ENCODE measurements at regions not wholly inside any gene's neighbourhood (a gene's known extent, or its start where the extent isn't known, plus 50 kb on each side); places are given as distances from the start of the nearest gene placed in this dataset.

DNA sequence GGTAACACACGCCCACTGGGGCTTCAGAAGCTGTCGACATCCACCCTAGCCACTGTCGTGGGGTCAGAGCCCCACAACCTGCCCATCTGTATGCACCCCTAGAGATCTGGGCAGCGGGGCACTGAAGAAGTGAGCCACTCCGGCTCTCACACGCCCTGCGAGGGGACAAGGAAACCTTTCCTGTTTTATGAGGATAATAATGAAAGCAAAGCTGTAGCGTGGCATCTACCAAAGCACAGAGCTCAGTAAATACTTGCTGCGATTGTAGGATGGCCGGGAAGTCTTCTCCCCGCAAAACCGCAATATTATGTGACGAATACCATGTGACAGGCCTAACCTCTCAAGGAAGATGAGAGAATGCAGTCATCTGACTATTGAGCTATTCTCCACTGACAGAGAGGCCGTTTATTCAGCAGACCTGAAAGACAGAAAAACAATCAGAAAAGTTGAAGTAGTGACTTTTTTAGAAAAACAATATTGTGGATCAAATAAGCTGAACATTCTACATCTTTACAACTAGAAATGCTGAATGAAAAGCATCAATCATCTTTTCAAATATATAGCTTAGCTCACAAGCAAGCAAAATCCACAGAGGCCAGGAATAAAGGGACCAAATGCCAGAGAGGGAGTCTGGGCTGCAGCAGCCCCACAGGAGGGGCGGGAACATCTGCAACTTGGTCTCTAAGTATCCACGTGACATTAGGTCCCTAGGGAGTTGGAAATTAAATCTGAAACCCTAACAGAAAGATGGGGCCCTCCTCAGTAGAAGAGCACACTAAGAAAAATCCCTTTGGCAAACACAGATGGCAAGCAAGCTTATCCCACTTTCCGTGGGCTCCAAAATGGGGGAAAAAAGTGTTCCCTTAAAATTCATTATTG, 207.8 kb downstream of the TTLL2 start:
- no peak for TF ChIP-seq ZFP30 (CRISPR knock-in tag; IDR thresholded peaks at IDR 0.05)
- TF ChIP-seq ARNTL (CRISPR knock-in tag; IDR thresholded peaks at IDR 0.05; ENCODE audit: borderline replicate concordance, low read depth): no peak
- no peak for TF ChIP-seq SNAI2 (CRISPR knock-in tag; IDR thresholded peaks at IDR 0.05)
- no peak for TF ChIP-seq RARB (CRISPR knock-in tag; IDR thresholded peaks at IDR 0.05)
- TF ChIP-seq ESRRG (CRISPR knock-in tag; IDR thresholded peaks at IDR 0.05): no peak
- no peak for TF ChIP-seq ZNF70 (CRISPR knock-in tag; IDR thresholded peaks at IDR 0.05)
- TF ChIP-seq GLIS3 (CRISPR knock-in tag; IDR thresholded peaks at IDR 0.05): no peak
- TF ChIP-seq ISL1 (CRISPR knock-in tag; IDR thresholded peaks at IDR 0.05): no peak
- TF ChIP-seq, protein P1, sequence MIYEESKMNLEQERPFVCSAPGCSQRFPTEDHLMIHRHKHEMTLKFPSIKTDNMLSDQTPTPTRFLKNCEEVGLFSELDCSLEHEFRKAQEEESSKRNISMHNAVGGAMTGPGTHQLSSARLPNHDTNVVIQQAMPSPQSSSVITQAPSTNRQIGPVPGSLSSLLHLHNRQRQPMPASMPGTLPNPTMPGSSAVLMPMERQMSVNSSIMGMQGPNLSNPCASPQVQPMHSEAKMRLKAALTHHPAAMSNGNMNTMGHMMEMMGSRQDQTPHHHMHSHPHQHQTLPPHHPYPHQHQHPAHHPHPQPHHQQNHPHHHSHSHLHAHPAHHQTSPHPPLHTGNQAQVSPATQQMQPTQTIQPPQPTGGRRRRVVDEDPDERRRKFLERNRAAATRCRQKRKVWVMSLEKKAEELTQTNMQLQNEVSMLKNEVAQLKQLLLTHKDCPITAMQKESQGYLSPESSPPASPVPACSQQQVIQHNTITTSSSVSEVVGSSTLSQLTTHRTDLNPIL (CRISPR knock-in tag; IDR thresholded peaks at IDR 0.05; ENCODE audit: low read depth): no peak
- TF ChIP-seq TOX (CRISPR knock-in tag; IDR thresholded peaks at IDR 0.05; ENCODE audit: borderline replicate concordance): no peak
- TF ChIP-seq, protein P2, sequence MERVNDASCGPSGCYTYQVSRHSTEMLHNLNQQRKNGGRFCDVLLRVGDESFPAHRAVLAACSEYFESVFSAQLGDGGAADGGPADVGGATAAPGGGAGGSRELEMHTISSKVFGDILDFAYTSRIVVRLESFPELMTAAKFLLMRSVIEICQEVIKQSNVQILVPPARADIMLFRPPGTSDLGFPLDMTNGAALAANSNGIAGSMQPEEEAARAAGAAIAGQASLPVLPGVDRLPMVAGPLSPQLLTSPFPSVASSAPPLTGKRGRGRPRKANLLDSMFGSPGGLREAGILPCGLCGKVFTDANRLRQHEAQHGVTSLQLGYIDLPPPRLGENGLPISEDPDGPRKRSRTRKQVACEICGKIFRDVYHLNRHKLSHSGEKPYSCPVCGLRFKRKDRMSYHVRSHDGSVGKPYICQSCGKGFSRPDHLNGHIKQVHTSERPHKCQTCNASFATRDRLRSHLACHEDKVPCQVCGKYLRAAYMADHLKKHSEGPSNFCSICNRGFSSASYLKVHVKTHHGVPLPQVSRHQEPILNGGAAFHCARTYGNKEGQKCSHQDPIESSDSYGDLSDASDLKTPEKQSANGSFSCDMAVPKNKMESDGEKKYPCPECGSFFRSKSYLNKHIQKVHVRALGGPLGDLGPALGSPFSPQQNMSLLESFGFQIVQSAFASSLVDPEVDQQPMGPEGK (CRISPR knock-in tag; IDR thresholded peaks at IDR 0.05; ENCODE audit: borderline replicate concordance): no peak
- TF ChIP-seq, protein P3, sequence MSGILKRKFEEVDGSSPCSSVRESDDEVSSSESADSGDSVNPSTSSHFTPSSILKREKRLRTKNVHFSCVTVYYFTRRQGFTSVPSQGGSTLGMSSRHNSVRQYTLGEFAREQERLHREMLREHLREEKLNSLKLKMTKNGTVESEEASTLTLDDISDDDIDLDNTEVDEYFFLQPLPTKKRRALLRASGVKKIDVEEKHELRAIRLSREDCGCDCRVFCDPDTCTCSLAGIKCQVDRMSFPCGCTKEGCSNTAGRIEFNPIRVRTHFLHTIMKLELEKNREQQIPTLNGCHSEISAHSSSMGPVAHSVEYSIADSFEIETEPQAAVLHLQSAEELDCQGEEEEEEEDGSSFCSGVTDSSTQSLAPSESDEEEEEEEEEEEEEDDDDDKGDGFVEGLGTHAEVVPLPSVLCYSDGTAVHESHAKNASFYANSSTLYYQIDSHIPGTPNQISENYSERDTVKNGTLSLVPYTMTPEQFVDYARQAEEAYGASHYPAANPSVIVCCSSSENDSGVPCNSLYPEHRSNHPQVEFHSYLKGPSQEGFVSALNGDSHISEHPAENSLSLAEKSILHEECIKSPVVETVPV (CRISPR knock-in tag; IDR thresholded peaks at IDR 0.05): no peak
- no peak for TF ChIP-seq TCF4 (CRISPR knock-in tag; IDR thresholded peaks at IDR 0.05; ENCODE audit: borderline replicate concordance)
- TF ChIP-seq BACH2 (CRISPR knock-in tag; IDR thresholded peaks at IDR 0.05; ENCODE audit: borderline replicate concordance): no peak
- TF ChIP-seq OSR1 (CRISPR knock-in tag; IDR thresholded peaks at IDR 0.05): no peak
- ATAC-seq: no peak

DNA sequence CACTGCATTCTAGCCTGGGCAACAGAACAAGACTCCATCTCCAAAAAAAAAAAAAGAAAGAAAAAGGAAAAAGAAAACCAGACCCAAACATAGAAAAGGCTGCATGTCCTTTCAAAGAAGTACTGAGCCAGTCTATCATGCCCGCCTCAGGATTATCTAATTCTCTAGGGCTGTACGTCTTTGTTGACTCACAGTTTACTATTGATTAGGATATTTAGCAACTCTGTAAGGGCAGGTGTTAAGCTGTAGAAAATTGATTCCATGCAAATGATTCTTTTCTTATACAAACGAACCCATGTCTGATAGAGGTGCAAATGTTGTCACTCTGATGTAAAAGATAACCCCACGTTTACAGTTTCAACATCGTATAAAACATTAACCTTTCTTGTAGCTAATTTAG, 209.0 kb downstream of the TTLL2 start:
- ATAC-seq: no peak
- TF ChIP-seq TCF4 (CRISPR knock-in tag; IDR thresholded peaks at IDR 0.05; ENCODE audit: borderline replicate concordance) (no peak), SNAI2 (CRISPR knock-in tag; IDR thresholded peaks at IDR 0.05) (no peak), TOX (CRISPR knock-in tag; IDR thresholded peaks at IDR 0.05; ENCODE audit: borderline replicate concordance) (no peak), ISL1 (CRISPR knock-in tag; IDR thresholded peaks at IDR 0.05) (no peak), ZFP30 (CRISPR knock-in tag; IDR thresholded peaks at IDR 0.05) (no peak), OSR1 (CRISPR knock-in tag; IDR thresholded peaks at IDR 0.05) (no peak), RARB (CRISPR knock-in tag; IDR thresholded peaks at IDR 0.05) (no peak)
- TF ChIP-seq, protein P3 (CRISPR knock-in tag; IDR thresholded peaks at IDR 0.05): no peak

DNA sequence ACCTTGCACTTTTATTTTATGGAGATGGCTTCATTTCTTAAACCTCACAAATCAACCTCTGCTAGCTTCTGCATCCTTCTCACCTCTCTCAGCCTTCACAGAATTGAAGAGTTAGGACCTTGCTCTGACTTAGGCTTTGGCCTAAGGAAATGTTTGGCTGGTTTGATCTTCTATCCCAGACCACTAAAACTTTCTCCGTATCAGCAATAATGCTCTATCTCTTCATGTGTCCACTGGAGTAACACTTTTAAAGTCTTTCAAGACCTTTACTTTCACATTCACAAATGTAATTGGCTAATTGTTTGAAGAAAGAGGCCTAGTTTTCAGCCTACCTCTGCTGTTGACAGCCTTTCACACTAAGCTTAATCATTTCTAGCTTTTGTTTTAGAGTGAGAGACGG, 212.9 kb downstream of the TTLL2 start:
- no peak for ATAC-seq
- no peak for TF ChIP-seq ZFP3 (CRISPR knock-in tag; IDR thresholded peaks at IDR 0.05)
- TF ChIP-seq, protein P3 (CRISPR knock-in tag; IDR thresholded peaks at IDR 0.05): no peak
- TF ChIP-seq, protein P2 (CRISPR knock-in tag; IDR thresholded peaks at IDR 0.05; ENCODE audit: borderline replicate concordance): no peak
- TF ChIP-seq OSR1 (CRISPR knock-in tag; IDR thresholded peaks at IDR 0.05): no peak
- TF ChIP-seq ZFP30 (CRISPR knock-in tag; IDR thresholded peaks at IDR 0.05): no peak
- no peak for TF ChIP-seq ISL1 (CRISPR knock-in tag; IDR thresholded peaks at IDR 0.05)
- TF ChIP-seq, protein P4, sequence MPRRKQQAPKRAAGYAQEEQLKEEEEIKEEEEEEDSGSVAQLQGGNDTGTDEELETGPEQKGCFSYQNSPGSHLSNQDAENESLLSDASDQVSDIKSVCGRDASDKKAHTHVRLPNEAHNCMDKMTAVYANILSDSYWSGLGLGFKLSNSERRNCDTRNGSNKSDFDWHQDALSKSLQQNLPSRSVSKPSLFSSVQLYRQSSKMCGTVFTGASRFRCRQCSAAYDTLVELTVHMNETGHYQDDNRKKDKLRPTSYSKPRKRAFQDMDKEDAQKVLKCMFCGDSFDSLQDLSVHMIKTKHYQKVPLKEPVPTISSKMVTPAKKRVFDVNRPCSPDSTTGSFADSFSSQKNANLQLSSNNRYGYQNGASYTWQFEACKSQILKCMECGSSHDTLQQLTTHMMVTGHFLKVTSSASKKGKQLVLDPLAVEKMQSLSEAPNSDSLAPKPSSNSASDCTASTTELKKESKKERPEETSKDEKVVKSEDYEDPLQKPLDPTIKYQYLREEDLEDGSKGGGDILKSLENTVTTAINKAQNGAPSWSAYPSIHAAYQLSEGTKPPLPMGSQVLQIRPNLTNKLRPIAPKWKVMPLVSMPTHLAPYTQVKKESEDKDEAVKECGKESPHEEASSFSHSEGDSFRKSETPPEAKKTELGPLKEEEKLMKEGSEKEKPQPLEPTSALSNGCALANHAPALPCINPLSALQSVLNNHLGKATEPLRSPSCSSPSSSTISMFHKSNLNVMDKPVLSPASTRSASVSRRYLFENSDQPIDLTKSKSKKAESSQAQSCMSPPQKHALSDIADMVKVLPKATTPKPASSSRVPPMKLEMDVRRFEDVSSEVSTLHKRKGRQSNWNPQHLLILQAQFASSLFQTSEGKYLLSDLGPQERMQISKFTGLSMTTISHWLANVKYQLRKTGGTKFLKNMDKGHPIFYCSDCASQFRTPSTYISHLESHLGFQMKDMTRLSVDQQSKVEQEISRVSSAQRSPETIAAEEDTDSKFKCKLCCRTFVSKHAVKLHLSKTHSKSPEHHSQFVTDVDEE (CRISPR knock-in tag; IDR thresholded peaks at IDR 0.05): no peak
- TF ChIP-seq, protein P5, sequence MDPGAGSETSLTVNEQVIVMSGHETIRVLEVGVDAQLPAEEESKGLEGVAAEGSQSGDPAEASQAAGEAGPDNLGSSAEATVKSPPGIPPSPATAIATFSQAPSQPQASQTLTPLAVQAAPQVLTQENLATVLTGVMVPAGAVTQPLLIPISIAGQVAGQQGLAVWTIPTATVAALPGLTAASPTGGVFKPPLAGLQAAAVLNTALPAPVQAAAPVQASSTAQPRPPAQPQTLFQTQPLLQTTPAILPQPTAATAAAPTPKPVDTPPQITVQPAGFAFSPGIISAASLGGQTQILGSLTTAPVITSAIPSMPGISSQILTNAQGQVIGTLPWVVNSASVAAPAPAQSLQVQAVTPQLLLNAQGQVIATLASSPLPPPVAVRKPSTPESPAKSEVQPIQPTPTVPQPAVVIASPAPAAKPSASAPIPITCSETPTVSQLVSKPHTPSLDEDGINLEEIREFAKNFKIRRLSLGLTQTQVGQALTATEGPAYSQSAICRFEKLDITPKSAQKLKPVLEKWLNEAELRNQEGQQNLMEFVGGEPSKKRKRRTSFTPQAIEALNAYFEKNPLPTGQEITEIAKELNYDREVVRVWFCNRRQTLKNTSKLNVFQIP (CRISPR knock-in tag; IDR thresholded peaks at IDR 0.05; ENCODE audit: borderline replicate concordance, low read depth): no peak
- TF ChIP-seq TOX (CRISPR knock-in tag; IDR thresholded peaks at IDR 0.05; ENCODE audit: borderline replicate concordance): no peak
- TF ChIP-seq GLIS3 (CRISPR knock-in tag; IDR thresholded peaks at IDR 0.05): no peak
- TF ChIP-seq ZNF70 (CRISPR knock-in tag; IDR thresholded peaks at IDR 0.05): no peak
- TF ChIP-seq ARNTL (CRISPR knock-in tag; IDR thresholded peaks at IDR 0.05; ENCODE audit: borderline replicate concordance, low read depth): no peak

Measured in SK-N-SH treated with all-trans-retinoic acid at 6 μM for 48 hours (cell line).